ENCODE measurements at regions not wholly inside any gene's neighbourhood (a gene's known extent, or its start where the extent isn't known, plus 50 kb on each side); places are given as distances from the start of the nearest gene placed in this dataset.

GRCh38 chr2:118580651-118581050 lies 266.8 kb downstream of the EN1 start:
- Histone ChIP-seq H3K27me3 (ENCODE audit: insufficient read depth) (no peaks in the 10 kb centered on the region), H3K9me3 (no peaks in the 10 kb centered on the region), H3F3A (replicated peaks; ENCODE audit: insufficient read depth) (no peaks in the 10 kb centered on the region), H3K9me2 (no peaks in the 10 kb centered on the region), H3K4me3 (ENCODE audit: low read depth in 2 of 2, low read length in 1 of 2) (no peak overlapping the region), H3K9ac (no peak overlapping the region), H3K79me2 (ENCODE audit: insufficient read depth) (no peaks in the 10 kb centered on the region), H2AFZ (ENCODE audit: low read depth) (no peak overlapping the region), H3K27ac (ENCODE audit: low read depth in 2 of 2, low read length in 1 of 2) (no peak overlapping the region), H4K20me1 (ENCODE audit: insufficient read depth) (no peaks in the 10 kb centered on the region), H3K36me3 (replicated peaks in 1 of 2; ENCODE audit: control insufficient read depth in 1 of 2, insufficient read depth in 2 of 2, low read length in 1 of 2) (no peaks in the 10 kb centered on the region), H3K4me1 (ENCODE audit: control insufficient read depth in 1 of 2, insufficient read depth in 2 of 2, low read depth in 1 of 2, low read length in 1 of 2) (no peaks in the 10 kb centered on the region), H3K4me2 (no peak overlapping the region)
- no peak for DNase-seq
- WGBS (ENCODE audit: low lambda C conversion rate), result 36% methylated on average over 1 of the region's 1 CpG
- ChIA-PET CTCF (no interaction called here), POLR2A (no interaction called here)
- TF ChIP-seq CHD2 (IDR thresholded peaks at IDR 0.05; ENCODE audit: low read length, partially characterized antibody), result no peak
- no peak for TF ChIP-seq EP300 (IDR thresholded peaks at IDR 0.05; ENCODE audit: borderline replicate concordance in 1 of 2, low read depth in 1 of 2, low read length in 1 of 2)
- TF ChIP-seq FOXM1 (IDR thresholded peaks at IDR 0.05; ENCODE audit: low read depth), result no peak
- TF ChIP-seq TEAD4 (IDR thresholded peaks at IDR 0.05; ENCODE audit: borderline replicate concordance, insufficient read depth), result no peak
- TF ChIP-seq GATA2 (CRISPR knock-in tag; IDR thresholded peaks at IDR 0.05), result no peak
- TF ChIP-seq ELF1 (IDR thresholded peaks at IDR 0.05), result no peak
- TF ChIP-seq YY1 (IDR thresholded peaks at IDR 0.05; ENCODE audit: low read depth), result no peak
- TF ChIP-seq POLR2AphosphoS5 (IDR thresholded peaks at IDR 0.05; ENCODE audit: low read depth, low read length), result no peak

GRCh38 chr2:118580107-118580506 lies 267.3 kb downstream of the EN1 start:
- no peak for TF ChIP-seq MAX (IDR thresholded peaks at IDR 0.05; ENCODE audit: low read depth)
- TF ChIP-seq MEF2A (IDR thresholded peaks at IDR 0.05; ENCODE audit: borderline replicate concordance, low read depth), result no peak
- no peak for TF ChIP-seq GATA2 (CRISPR knock-in tag; IDR thresholded peaks at IDR 0.05)
- no peak for TF ChIP-seq CHD2 (IDR thresholded peaks at IDR 0.05; ENCODE audit: low read length, partially characterized antibody)
- TF ChIP-seq IRF3 (IDR thresholded peaks at IDR 0.05; ENCODE audit: low read depth, low read length), result no peak
- TF ChIP-seq REST (IDR thresholded peaks at IDR 0.05; ENCODE audit: low read depth, low read length), result no peak
- no peak for TF ChIP-seq FOSL2 (IDR thresholded peaks at IDR 0.05; ENCODE audit: borderline replicate concordance, low read depth)
- TF ChIP-seq RFX5 (IDR thresholded peaks at IDR 0.05; ENCODE audit: low read length), result no peak
- no peak for TF ChIP-seq POLR2AphosphoS5 (IDR thresholded peaks at IDR 0.05; ENCODE audit: low read depth, low read length)
- Histone ChIP-seq H3K27ac (ENCODE audit: low read depth in 2 of 2, low read length in 1 of 2) (no peak overlapping the region), H3K9me2 (no peaks in the 10 kb centered on the region), H3K4me1 (ENCODE audit: control insufficient read depth in 1 of 2, insufficient read depth in 2 of 2, low read depth in 1 of 2, low read length in 1 of 2) (no peaks in the 10 kb centered on the region), H3K27me3 (ENCODE audit: insufficient read depth) (no peaks in the 10 kb centered on the region), H3K36me3 (replicated peaks in 1 of 2; ENCODE audit: control insufficient read depth in 1 of 2, insufficient read depth in 2 of 2, low read length in 1 of 2) (no peaks in the 10 kb centered on the region), H3K9me3 (no peaks in the 10 kb centered on the region), H3K9ac (no peak overlapping the region), H3F3A (replicated peaks; ENCODE audit: insufficient read depth) (no peaks in the 10 kb centered on the region), H3K79me2 (ENCODE audit: insufficient read depth) (no peaks in the 10 kb centered on the region), H3K4me3 (ENCODE audit: low read depth in 2 of 2, low read length in 1 of 2) (no peak overlapping the region), H4K20me1 (ENCODE audit: insufficient read depth) (no peaks in the 10 kb centered on the region), H3K4me2 (no peak overlapping the region), H2AFZ (ENCODE audit: low read depth) (no peak overlapping the region)
- no peak for DNase-seq
- ChIA-PET CTCF (no interaction called here), POLR2A (no interaction called here)
- WGBS (ENCODE audit: low lambda C conversion rate), result 48% methylated on average over 2 of the region's 2 CpGs
